ENCODE measurements at regions not wholly inside any gene's neighbourhood (a gene's known extent, or its start where the extent isn't known, plus 50 kb on each side); places are given as distances from the start of the nearest gene placed in this dataset.
"Not testable (repeated sequence)": the region's sequence is repeated elsewhere in the genome, so short reads cannot be mapped to it uniquely, and the experiment has no call there.

- peak; percentile 43 for DNase-seq
Observed at GRCh38 chr20:1810926-1811620, 84.1 kb upstream of the SIRPA start.

- DNase-seq = no peak
Observed at GRCh38 chr20:1810572-1810925, 84.7 kb upstream of the SIRPA start.

DNA sequence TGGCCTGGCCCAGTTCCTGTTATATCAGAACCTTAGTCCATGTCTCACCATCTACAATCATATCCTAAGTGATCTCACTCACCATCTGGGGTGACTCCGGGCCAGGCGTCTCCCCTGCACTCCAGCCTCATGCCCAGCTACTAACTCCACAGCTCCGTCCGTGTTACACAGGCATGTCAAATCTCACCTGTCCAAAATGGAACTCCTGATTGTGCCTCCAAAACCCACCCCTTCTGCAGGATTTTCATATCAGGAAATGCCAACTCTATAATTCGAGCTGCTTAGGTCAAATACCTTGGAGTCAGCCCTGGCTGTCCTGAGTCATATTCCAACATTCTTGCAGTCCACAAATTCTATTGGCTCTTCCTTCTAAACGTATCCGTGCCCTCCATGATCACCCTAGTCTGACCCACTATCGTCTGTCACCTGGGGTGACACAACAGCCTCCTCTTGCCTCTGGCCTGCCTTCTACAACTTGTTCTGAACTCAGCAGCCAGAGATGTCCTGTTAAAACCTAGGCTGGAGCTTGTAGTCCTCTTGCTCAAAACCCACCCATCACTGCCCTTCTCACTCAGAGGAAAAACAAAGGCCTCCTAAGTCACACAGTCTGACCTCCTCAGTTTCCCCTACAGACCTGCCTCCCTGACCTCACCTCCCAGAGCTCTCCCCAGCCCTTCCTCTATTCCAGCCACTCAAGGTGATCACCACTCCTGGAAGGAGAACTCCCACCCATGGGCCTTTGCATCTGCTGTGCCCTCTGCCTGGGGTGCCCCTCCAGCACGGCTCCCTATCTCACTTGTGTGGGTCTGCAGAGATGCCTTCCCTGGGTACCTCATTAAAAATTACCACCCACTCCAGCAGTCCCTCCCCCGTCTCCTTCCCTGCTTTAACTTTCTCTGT is 85.3 kb upstream of the SIRPA start:
- DNase-seq = no peak

- DNase-seq = no peak
Observed at GRCh38 chr20:1809131-1809572, 86.1 kb upstream of the SIRPA start.

DNA sequence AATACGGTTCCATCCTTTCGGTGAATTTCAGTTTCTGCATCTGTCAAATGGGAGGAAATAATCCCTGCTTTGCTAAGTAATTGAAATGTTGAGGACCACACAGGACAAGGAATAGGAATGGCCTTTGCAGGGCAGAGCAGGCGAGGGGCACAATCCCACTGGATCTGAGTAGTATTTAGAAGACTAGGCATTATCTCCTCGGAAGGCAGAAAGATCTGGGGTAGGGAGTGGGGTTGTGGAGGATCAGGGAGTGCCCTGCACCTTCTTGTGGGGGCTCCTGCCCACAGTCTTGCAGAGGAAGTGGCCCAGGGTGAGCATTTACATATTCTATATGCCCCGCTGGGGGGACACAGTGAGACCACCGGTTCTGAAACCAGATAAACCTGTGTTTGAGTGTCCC is 87.1 kb upstream of the SIRPA start:
- no peak for DNase-seq

DNA sequence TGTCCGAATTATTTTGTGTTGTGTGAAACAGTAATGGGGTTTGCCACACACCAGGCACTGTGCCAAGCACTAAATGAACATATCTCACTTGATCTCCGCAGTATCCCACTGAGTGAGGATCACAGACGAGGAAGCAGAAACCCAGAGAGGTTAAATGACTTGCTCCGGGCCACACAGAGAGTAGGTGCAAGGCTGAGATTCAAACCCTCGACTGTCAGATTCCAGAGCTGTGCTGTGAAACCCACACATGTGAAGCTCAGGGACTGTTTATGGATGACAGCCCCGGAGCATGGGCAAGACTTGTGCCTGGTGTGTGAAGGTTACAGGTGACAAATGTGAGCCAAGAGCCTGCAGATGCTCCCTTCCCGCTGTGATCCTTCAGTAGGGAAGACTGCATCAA is 87.8 kb upstream of the SIRPA start:
- no peak for DNase-seq

GRCh38 chr20:1806456-1806855 is 88.8 kb upstream of the SIRPA start:
- no peak for DNase-seq

- DNase-seq = no peak
Observed at GRCh38 chr20:1805816-1806215, 89.4 kb upstream of the SIRPA start.

GRCh38 chr20:1805161-1805581 is 90.0 kb upstream of the SIRPA start:
- no peak for DNase-seq

DNA sequence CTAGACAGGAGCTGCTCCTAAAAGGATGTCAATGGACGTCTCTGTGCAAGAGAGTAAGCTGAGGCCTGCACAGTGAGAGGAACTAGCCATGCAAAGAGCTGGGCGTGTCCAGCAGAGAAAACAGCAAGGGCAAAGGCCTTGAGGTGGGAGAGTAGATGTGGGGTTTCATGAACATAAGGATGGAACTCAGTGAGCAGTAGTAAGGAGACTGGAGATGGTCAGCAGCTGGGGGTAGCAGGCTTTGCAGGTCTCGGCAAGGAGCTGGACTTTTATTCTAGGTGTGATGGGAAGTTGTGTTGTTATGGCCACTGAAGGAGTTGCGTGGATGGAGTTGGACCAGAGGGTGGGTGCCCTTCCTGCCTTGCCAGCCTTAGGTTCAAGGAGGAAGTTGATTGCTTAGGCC is 90.7 kb upstream of the SIRPA start:
- DNase-seq = no peak

GRCh38 chr20:1803932-1804501 is 91.2 kb upstream of the SIRPA start:
- no peak for DNase-seq

GRCh38 chr20:1803061-1803931 is 91.9 kb upstream of the SIRPA start:
- DNase-seq = peak; percentile 71

DNA sequence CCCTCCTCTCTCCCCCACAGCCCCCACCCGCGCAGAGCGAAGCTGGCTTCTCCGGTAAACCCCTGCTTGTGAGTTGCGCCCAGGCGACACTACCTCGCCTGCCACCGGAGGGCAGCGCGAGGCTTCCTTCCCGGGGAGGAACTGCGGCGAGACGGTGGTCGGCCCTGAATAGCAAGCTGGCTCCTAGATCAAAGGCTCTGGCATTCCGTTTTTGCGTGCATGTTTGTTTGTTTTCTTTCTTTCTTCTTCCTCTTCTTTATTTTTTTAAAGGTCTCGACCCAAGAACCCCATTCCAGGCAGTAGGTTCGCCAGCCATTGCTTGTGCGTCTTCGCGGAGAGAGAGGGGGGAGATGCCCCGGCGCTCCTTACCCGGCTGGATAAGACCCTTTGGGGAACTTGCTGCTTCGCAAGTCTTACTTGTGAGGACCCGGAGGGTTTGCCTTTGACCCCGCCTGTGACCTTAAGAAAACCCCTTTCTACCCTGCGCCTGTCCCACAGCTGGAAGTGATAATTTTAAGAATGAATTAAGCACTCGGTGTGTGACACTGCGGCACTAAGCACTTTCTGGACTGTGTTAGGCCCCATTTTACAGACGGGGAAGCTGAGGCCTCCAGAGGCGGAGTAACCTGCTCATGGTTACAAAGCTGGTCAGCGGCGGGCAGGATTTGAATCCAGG is 92.7 kb upstream of the SIRPA start:
- DNase-seq = peak; percentile 78

DNA sequence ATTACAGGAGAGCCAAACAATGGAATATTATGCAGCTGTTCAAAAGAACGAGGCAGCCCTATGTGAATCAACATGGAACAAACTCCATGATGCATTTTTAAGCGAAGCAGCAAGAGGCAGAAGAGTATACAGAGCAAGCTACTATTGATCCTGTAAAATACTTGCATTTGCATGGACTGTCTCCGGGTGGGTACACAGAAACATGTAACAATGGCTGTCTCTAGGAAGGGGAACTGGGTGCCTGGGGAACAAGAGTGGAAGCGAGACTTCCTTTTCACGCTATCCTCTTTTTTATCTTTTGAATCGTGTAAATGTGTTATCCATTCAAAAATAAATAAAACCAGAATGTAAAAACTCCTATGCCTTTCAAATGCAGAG is 93.3 kb upstream of the SIRPA start:
- DNase-seq = no peak

- no peak for DNase-seq
Observed at GRCh38 chr20:1801225-1801928, 93.8 kb upstream of the SIRPA start.

- DNase-seq = no peak
Observed at GRCh38 chr20:1800777-1801176, 94.4 kb upstream of the SIRPA start.

GRCh38 chr20:1800180-1800579 is 95.0 kb upstream of the SIRPA start:
- no peak for DNase-seq

- not testable (repeated sequence) for DNase-seq
Observed at GRCh38 chr20:1799746-1800145, 95.5 kb upstream of the SIRPA start.

GRCh38 chr20:1798982-1799381 is 96.2 kb upstream of the SIRPA start:
- DNase-seq = no peak

DNA sequence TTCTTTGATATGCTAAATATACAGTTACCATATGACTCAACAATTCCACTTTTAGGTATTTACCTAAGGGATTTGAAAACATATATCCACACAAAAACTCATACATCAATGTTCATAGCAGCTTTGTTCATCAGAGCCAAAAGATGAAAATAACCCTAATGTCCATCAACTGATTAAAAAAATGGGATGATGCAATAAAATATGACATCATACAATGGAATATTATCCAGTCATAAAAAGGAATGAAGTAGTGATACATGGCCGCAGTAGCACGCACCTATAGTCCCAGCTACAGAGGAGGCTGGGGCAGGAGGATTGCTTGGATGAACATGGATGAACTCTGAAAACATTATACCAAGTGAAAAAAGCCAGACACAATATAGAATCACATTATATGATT is 101.4 kb upstream of the SIRPA start:
- no peak for DNase-seq

DNA sequence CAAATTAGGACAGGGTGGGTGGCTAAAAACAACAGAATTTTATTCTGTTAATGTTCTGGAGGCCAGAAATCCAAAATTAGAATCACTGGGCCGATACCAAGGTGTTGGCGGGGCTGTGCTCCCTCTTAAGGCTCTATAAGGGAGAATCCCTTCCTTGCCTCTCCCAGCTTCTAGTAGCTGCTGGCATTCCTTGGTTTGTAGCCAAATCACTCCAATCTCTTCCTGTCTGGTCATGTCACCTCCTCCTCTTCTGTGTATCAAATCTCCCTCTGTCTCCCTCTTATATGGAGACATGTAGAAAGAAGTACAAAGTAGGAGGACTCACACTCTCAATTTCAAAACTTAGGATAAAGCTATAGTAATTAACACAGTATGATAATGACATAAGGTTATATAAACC is 102.9 kb upstream of the SIRPA start:
- DNase-seq = no peak
